ENCODE measurements at regions not wholly inside any gene's neighbourhood (a gene's known extent, or its start where the extent isn't known, plus 50 kb on each side); places are given as distances from the start of the nearest gene placed in this dataset.
"Not testable (repeated sequence)": the region's sequence is repeated elsewhere in the genome, so short reads cannot be mapped to it uniquely, and the experiment has no call there.

DNA sequence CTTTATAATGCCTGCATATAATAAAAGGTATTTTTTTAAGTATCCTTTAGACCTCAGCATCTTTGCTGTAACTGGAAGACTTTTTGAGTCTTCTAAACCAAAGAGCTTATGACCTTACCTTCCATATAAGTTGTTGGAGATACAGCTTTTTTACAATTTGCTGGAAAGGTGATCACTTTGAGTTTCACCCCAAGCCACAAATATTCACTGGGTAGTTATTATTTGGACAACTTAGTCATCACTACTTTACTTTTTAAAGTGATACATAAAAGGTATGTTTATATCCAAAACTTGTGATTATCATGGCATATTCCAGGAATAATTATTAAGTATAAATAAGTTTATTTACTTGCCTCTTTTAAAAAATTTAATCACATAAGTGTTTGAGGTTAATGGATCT lies 246.7 kb upstream of the NRIP1 start:
- no peak for DNase-seq (ENCODE audit: low spot score)

DNA sequence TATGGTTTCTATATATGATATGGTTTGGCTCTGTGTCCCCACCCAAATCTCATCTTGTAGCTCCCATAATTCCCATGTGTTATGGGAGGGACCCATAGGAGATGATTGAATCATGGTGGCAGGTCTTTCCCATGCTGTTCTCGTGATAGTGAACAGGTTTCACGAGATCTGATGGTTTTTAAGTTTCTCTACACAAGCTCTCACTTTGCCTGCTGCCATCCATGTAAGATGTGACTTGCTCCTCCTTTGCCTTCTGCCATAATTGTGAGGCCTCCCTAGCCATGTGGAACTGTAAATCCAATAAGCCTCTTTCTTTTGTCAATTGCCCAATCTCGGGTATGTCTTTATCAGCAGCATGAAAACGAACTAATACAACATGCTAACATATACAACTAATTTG lies 252.2 kb upstream of the NRIP1 start:
- DNase-seq (ENCODE audit: low spot score): not testable (repeated sequence)

- DNase-seq (ENCODE audit: low spot score): no peak
Measured at GRCh38 chr21:15319727-15320126, 254.9 kb upstream of the NRIP1 start.

DNA sequence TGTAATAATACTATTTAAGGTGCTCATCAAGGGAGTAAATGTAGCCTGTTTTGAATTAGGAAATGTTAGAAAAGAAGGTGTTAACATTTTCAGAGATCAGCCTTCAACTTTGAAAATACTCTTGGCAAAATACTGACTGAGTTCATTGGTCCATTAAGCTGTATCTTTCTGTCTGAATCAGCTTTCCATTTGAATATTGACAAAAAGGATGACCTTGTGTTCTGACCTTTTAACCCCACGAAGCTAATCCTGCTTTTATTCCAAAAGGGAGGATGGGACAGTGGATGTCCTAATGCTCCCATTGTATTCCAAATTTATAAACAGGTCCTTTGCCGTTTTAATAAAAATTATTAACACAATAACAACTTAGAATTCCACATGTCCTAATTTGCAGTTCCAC lies 259.7 kb upstream of the NRIP1 start:
- DNase-seq (ENCODE audit: low spot score): no peak

DNA sequence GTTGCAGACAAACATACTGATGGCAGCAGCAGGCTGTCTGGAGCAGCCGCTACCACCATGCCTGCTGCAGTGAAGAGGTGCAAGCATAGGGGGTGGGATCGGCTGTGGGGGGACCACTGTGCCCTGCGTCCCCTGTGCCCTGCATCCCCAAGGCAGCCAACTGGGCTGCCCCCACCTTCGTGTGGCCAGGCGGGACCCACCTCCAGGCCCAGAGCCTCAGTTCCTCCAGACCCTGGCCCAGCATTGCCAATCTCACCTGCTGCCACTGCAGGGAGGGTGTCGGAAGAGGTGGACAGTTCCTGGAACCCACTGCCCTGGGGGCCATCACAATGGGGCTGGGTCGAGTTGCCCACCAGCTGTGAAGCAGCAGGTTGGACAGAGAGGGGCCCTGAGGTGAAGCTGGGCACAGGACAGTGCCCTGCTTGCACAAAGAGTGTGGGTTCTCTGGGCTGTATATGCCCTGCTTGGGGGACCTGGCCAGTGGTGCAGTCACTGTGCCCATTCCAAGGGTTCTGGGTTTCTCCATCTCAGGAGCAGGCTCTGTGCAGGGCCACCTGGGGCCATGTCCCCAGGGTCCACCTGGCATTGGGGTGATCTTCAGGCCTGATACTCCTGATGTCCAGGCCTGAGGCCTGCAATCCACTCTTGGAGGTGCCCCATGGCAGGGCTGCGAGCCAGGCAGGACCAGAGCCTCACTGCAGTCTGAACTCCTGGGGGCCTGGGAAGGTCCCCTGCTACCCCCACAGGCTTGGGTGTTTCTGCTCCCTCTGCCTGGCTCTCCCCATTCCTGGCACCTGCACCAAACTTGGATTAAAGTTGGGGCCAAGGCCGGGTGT lies 261.4 kb upstream of the NRIP1 start:
- DNase-seq (ENCODE audit: low spot score): no peak

GRCh38 chr21:15327637-15328265 lies 263.0 kb upstream of the NRIP1 start:
- no peak for DNase-seq (ENCODE audit: low spot score)

GRCh38 chr21:15329191-15329590 lies 264.4 kb upstream of the NRIP1 start:
- DNase-seq (ENCODE audit: low spot score): no peak

GRCh38 chr21:15330872-15331271 lies 266.1 kb upstream of the NRIP1 start:
- no peak for DNase-seq (ENCODE audit: low spot score)

DNA sequence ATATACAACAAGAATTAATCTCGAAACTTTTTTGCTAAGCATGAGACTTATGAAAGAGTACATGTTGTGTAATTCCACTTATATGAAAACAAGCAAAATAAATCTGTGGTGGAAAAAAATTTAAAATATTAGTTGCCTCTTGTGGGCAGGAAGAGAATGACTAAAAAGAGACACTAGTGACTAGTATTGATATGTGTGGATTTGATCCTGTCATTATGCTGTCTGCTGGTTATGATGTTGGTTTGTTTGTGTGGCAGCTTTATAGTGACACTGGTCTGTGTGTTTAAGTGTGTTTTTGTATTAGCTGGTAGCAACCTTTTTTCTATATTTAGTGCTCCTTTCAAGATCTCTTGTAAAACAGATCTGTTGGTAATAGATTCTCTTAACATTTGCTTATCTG lies 267.8 kb upstream of the NRIP1 start:
- DNase-seq (ENCODE audit: low spot score): no peak

GRCh38 chr21:15333136-15333710 lies 268.4 kb upstream of the NRIP1 start:
- no peak for DNase-seq (ENCODE audit: low spot score)

DNA sequence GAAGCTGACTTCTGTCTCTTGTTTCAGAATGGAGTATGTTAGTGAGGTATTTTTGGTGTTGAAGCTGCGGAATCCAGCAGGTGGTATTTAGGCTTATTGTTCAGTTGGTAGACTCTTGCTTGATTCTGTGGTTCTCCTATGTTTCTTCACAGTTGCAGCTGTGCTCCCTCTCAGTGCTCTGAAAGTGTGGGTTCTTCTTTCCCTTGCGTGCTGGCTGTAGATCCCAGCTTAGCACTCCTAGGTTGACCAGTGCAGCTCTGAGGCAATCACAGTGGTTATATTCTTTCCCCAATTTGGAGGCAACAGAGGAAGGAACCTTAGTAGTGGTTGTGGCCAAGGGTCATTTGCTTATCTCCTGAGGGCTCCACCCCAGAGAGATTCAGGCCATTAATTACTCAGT lies 269.2 kb upstream of the NRIP1 start:
- DNase-seq (ENCODE audit: low spot score): no peak

GRCh38 chr21:15343066-15343465 lies 278.3 kb upstream of the NRIP1 start:
- DNase-seq (ENCODE audit: low spot score): no peak

DNA sequence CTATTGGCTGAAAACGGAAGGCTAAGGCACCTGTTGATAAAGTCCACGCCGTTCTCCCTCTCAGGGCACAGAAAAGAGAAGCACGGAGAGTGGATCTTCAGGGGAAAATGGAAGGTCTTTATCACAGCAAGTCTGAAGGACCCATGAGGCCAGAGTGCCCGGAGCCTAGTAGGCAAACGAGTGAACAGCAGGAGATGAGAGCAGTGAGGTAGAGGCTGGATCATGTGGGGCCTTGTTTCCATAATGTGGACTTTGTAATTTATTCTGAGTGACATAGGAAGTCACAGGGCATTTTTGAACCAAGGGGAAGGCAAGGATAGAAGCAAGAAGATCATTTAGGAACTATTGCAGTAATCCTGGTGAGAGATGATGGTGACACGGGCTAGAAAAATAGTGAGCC lies 287.2 kb upstream of the NRIP1 start:
- DNase-seq (ENCODE audit: low spot score): no peak

- no peak for DNase-seq (ENCODE audit: low spot score)
Measured at GRCh38 chr21:15353546-15353945, 288.7 kb upstream of the NRIP1 start.

DNA sequence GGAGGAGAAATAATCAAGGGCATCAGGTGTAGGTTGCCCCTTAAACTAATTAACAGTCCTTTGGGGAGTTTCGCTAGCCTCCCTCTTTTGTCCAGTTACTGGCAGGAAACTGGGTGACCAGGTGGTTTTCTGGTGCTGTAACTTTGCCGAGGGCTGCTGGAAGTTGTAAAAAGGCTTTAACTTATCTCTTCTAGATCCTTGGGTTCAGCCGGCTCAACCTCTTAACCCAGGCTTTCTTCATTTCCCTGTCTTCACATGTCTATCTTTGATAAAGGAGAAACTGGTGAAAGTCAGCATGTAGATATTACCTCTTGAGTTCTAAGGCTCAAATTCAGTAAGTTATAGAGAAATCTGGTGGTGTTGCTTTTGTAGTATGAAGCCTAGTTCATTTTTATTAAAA lies 289.7 kb upstream of the NRIP1 start:
- DNase-seq (ENCODE audit: low spot score): no peak

- DNase-seq (ENCODE audit: low spot score): no peak
Measured at GRCh38 chr21:15355066-15355465, 290.3 kb upstream of the NRIP1 start.

- DNase-seq (ENCODE audit: low spot score): no peak
Measured at GRCh38 chr21:15359251-15359650, 294.5 kb upstream of the NRIP1 start.

- DNase-seq (ENCODE audit: low spot score): no peak
Measured at GRCh38 chr21:15362458-15362857, 297.7 kb upstream of the NRIP1 start.

DNA sequence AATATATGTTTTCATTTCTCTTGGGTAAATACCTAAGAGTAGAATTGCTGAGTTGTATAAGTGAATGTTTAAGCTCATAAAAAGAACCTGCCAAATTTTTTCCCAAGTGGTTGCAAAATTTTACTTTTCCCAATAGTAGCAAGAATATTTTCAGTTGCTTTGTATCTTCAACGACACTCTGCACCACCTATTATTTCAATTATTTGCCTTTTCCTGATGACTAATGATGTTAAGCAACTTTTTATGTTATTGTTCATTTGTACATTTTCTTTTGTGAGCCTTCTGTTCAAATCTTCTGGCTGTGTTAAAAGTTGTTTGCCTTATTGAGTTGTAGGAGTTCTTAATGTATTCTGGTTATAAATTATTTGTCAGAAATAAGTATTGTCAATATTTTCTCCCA lies 299.1 kb upstream of the NRIP1 start:
- DNase-seq (ENCODE audit: low spot score): no peak

- no peak for DNase-seq (ENCODE audit: low spot score)
Measured at GRCh38 chr21:15365751-15366392, 301.1 kb upstream of the NRIP1 start.

- DNase-seq (ENCODE audit: low spot score): no peak
Measured at GRCh38 chr21:15366555-15366954, 301.8 kb upstream of the NRIP1 start.

- DNase-seq (ENCODE audit: low spot score): no peak
Measured at GRCh38 chr21:15367061-15367626, 302.3 kb upstream of the NRIP1 start.

Measured in ureter (tissue), 1 donor.